ENCODE measurements at regions not wholly inside any gene's neighbourhood (a gene's known extent, or its start where the extent isn't known, plus 50 kb on each side); places are given as distances from the start of the nearest gene placed in this dataset.
"Not testable (repeated sequence)": the region's sequence is repeated elsewhere in the genome, so short reads cannot be mapped to it uniquely, and the experiment has no call there.

- Mint-ChIP-seq H3K27me3 (ENCODE audit: low read depth) (no peaks in the 10 kb centered on the region), H3K4me1 (ENCODE audit: low read depth) (no peaks in the 10 kb centered on the region), H3K4me3 (no peak overlapping the region), H3K36me3 (ENCODE audit: insufficient read depth) (no peaks in the 10 kb centered on the region), H3K9me3 (no peaks in the 10 kb centered on the region)
- ATAC-seq (no peak), DNase-seq (no peak)
Measured at GRCh38 chr20:57104651-57105204, 161.7 kb downstream of the BMP7 start.

DNA sequence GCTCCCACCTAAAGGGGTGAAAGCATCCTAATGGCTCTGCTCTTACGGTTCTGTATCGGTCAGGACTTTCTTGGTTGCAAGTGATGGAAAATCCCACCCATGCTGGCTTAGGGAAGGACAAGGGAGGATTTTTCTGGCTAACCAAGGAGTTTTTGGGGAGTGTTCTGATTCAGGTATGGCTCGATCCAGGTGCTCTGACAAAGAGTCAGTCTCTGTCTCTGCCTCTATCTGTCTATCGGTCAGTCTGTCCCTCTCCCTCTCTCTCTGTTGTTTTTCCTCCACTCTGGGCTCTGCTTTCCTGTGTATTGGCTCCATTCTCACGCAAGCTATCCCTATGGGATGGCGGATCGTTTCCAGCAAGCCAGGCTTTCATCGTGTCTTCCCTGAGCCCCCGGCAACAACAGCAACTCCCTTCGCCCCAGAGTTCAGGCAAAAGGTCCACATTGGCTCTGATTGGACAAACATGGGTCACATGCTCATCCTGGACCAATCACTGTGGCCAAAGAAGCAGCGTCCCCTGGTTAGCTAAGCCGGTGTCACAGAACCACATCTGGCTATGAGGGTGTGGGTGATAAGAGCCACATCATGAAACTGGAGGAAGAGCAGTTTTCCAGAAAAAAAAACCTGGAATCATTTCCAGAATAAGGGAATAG, 160.3 kb downstream of the BMP7 start:
- ATAC-seq, result no peak
- Mint-ChIP-seq H3K36me3 (ENCODE audit: insufficient read depth) (no peaks in the 10 kb centered on the region), H3K27me3 (ENCODE audit: low read depth) (no peaks in the 10 kb centered on the region), H3K4me3 (no peak overlapping the region), H3K4me1 (ENCODE audit: low read depth) (no peaks in the 10 kb centered on the region), H3K9me3 (no peaks in the 10 kb centered on the region)
- no peak for DNase-seq

- DNase-seq, result no peak
- no peak for ATAC-seq
- no peaks in the 10 kb centered on the region for H3K36me3 Mint-ChIP-seq (ENCODE audit: insufficient read depth)
- H3K4me1 Mint-ChIP-seq (ENCODE audit: low read depth), result no peaks in the 10 kb centered on the region
- no peaks in the 10 kb centered on the region for H3K27me3 Mint-ChIP-seq (ENCODE audit: low read depth)
- H3K4me3 Mint-ChIP-seq, result no peak overlapping the region
- no peaks in the 10 kb centered on the region for H3K9me3 Mint-ChIP-seq
Measured at GRCh38 chr20:57106692-57107091, 159.7 kb downstream of the BMP7 start.

GRCh38 chr20:57107208-57107607, 159.2 kb downstream of the BMP7 start:
- Mint-ChIP-seq H3K36me3 (ENCODE audit: insufficient read depth) (no peaks in the 10 kb centered on the region), H3K4me3 (no peak overlapping the region), H3K27me3 (ENCODE audit: low read depth) (no peaks in the 10 kb centered on the region), H3K4me1 (ENCODE audit: low read depth) (no peaks in the 10 kb centered on the region), H3K9me3 (no peaks in the 10 kb centered on the region)
- DNase-seq (no peak), ATAC-seq (no peak)

DNA sequence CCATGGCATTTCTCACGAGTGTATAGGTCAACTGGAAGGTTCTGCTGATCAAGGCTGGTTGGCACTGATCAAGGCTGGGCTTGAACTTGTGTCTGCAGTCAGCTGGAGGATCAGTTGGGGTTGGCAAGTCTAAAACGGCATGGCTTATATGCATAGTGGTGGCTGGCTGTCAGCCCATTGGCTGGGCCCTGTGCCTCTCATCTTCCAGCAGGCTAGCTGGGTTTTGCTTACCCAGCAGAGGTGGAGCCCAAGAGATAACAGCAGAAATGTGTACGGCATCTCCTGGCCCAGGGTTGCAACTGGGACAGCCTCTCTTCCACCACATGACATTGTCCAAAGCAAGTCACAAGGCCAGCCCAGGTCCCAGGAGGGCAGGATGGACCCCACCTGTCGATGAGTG, 158.2 kb downstream of the BMP7 start:
- H3K4me1 Mint-ChIP-seq (ENCODE audit: low read depth), result no peaks in the 10 kb centered on the region
- DNase-seq, result no peak
- no peaks in the 10 kb centered on the region for H3K27me3 Mint-ChIP-seq (ENCODE audit: low read depth)
- H3K9me3 Mint-ChIP-seq, result no peaks in the 10 kb centered on the region
- no peak overlapping the region for H3K4me3 Mint-ChIP-seq
- no peak for ATAC-seq
- no peaks in the 10 kb centered on the region for H3K36me3 Mint-ChIP-seq (ENCODE audit: insufficient read depth)

DNA sequence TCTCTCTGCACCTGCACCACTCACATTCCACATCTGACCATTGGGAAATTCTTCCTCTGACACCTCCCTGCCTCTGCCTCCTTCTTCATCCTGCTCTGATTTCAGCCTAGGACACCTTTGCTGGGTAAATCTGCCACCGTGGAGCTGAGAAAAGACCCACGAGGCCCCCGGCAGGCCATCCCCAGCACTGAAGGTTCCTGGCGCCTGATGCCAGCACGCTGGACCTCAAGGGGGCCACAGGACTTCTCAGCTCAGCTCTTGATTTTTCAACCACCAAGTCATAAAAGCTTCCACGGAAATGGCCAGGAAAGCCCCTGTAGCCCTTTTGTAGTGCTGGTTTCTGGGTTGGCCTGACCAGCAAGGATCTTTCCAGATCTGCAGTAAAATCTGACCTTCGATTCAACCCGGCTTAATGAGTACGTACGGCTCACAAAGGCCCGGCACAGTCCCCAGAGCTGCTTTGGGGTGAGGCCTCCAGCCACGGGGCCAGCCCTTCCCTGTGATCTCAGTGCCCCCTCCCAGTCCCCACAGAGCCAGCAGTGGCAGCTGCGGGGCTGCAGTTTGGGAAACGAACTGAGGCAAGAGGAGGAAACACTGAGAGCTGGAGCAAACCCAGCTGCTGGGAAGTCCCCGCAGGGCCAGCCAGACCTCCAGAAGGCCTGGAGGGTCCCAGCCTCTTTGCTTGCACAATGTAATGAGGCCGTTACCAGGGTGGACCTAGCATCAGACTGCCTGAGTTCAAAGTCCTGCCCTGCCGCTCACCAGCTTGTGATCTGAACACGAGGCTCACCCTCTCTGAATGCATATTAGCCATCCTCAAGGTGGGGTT, 157.5 kb downstream of the BMP7 start:
- no peak for DNase-seq
- Mint-ChIP-seq H3K9me3 (no peaks in the 10 kb centered on the region), H3K36me3 (ENCODE audit: insufficient read depth) (no peaks in the 10 kb centered on the region), H3K4me1 (ENCODE audit: low read depth) (no peaks in the 10 kb centered on the region), H3K4me3 (no peak overlapping the region), H3K27me3 (ENCODE audit: low read depth) (no peaks in the 10 kb centered on the region)
- ATAC-seq, result no peak

DNA sequence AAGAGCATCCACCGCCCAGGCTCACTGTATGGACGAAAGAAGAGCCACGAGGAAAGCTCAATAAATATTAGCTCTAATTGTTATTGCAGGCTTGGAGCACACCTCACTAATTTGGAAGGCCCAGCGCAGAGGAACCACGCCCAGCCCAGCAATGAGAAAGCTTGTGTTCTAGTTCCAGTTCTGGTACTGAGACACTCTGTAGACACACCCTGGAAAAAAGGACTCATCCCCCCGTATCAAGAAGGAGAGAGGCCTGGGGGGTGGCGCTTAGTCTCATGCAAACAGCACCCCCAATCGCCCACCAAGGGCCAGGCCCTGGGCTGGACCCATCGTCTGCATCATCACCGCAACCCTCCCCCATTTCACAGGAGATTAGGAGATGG, 156.9 kb downstream of the BMP7 start:
- H3K27me3 Mint-ChIP-seq (ENCODE audit: low read depth), result no peaks in the 10 kb centered on the region
- no peaks in the 10 kb centered on the region for H3K9me3 Mint-ChIP-seq
- ATAC-seq, result no peak

GRCh38 chr20:57110121-57111027, 156.1 kb downstream of the BMP7 start:
- DNase-seq; ATAC-seq; H3K36me3 Mint-ChIP-seq (ENCODE audit: insufficient read depth); H3K9me3 Mint-ChIP-seq; H3K4me1 Mint-ChIP-seq (ENCODE audit: low read depth); H3K4me3 Mint-ChIP-seq; H3K27me3 Mint-ChIP-seq (ENCODE audit: low read depth): not testable (repeated sequence)

More for the DNA sequence above, 156.9 kb downstream of the BMP7 start:
- no peak for DNase-seq
- Mint-ChIP-seq H3K36me3 (ENCODE audit: insufficient read depth) (no peaks in the 10 kb centered on the region), H3K4me1 (ENCODE audit: low read depth) (no peaks in the 10 kb centered on the region), H3K4me3 (no peak overlapping the region)

GRCh38 chr20:57111028-57111373, 155.4 kb downstream of the BMP7 start:
- DNase-seq, result no peak
- Mint-ChIP-seq H3K27me3 (ENCODE audit: low read depth) (no peaks in the 10 kb centered on the region), H3K4me1 (ENCODE audit: low read depth) (no peaks in the 10 kb centered on the region), H3K9me3 (no peaks in the 10 kb centered on the region), H3K36me3 (ENCODE audit: insufficient read depth) (no peaks in the 10 kb centered on the region), H3K4me3 (no peak overlapping the region)
- ATAC-seq, result no peak

- DNase-seq, result no peak
- no peak for ATAC-seq
- Mint-ChIP-seq H3K36me3 (ENCODE audit: insufficient read depth) (no peaks in the 10 kb centered on the region), H3K4me1 (ENCODE audit: low read depth) (no peaks in the 10 kb centered on the region), H3K27me3 (ENCODE audit: low read depth) (no peaks in the 10 kb centered on the region), H3K4me3 (no peak overlapping the region), H3K9me3 (no peaks in the 10 kb centered on the region)
Measured at GRCh38 chr20:57112448-57112847, 154.0 kb downstream of the BMP7 start.

GRCh38 chr20:57114290-57115005, 152.0 kb downstream of the BMP7 start:
- ATAC-seq, result no peak
- Mint-ChIP-seq H3K9me3 (no peaks in the 10 kb centered on the region), H3K4me1 (ENCODE audit: low read depth) (no peaks in the 10 kb centered on the region), H3K36me3 (ENCODE audit: insufficient read depth) (no peaks in the 10 kb centered on the region), H3K27me3 (ENCODE audit: low read depth) (no peaks in the 10 kb centered on the region), H3K4me3 (no peak overlapping the region)
- no peak for DNase-seq

- H3K36me3 Mint-ChIP-seq (ENCODE audit: insufficient read depth), result no peaks in the 10 kb centered on the region
- H3K27me3 Mint-ChIP-seq (ENCODE audit: low read depth), result no peaks in the 10 kb centered on the region
- no peak for ATAC-seq
- H3K9me3 Mint-ChIP-seq, result no peaks in the 10 kb centered on the region
- no peak for DNase-seq
- no peak overlapping the region for H3K4me3 Mint-ChIP-seq
- no peaks in the 10 kb centered on the region for H3K4me1 Mint-ChIP-seq (ENCODE audit: low read depth)
Measured at GRCh38 chr20:57117296-57117695, 149.1 kb downstream of the BMP7 start.

- DNase-seq (no peak), ATAC-seq (no peak)
- Mint-ChIP-seq H3K36me3 (ENCODE audit: insufficient read depth) (no peaks in the 10 kb centered on the region), H3K9me3 (no peaks in the 10 kb centered on the region), H3K27me3 (ENCODE audit: low read depth) (no peaks in the 10 kb centered on the region), H3K4me1 (ENCODE audit: low read depth) (no peaks in the 10 kb centered on the region), H3K4me3 (no peak overlapping the region)
Measured at GRCh38 chr20:57118107-57118769, 148.2 kb downstream of the BMP7 start.
